Small intestine (tissue), 7 donors: ENCODE measurements at regions not wholly inside any gene's neighbourhood (a gene's known extent, or its start where the extent isn't known, plus 50 kb on each side); places are given as distances from the start of the nearest gene placed in this dataset.

Experiments used
- DNase-seq, 2 donors: peaks; one replicate each; pipeline versions ENCODE4 v3.0.0 to v3.0.0-alpha.2; 2013
- FAIRE-seq: peaks from 2 replicates; lab custom pipeline; 2012; peaks lifted over from hg19 to GRCh38; lab: Jason Lieb, UNC
- H3K27ac ChIP-seq, 3 donors: one replicate each; pipeline ENCODE4 v1.5.1; 2013; ENCODE audit warnings: low read length in 2 of 3, mild to moderate bottlenecking in 2 of 3, control low read depth in 1 of 3, inconsistent platforms in 1 of 3, low read depth in 1 of 3, moderate library complexity in 1 of 3
- H3K27me3 ChIP-seq, 3 donors: one replicate each; pipeline ENCODE4 v1.6.1; 2013; ENCODE audit warnings: low read length in 3 of 3, inconsistent platforms in 1 of 3; ENCODE audit not compliant: control insufficient read depth in 3 of 3, insufficient read depth in 3 of 3
- H3K36me3 ChIP-seq, 3 donors: one replicate each; pipeline ENCODE4 v1.6.1; 2013; ENCODE audit warnings: low read length in 3 of 3, inconsistent platforms in 1 of 3, low read depth in 1 of 3, mild to moderate bottlenecking in 1 of 3, moderate library complexity in 1 of 3; ENCODE audit not compliant: control insufficient read depth in 3 of 3, insufficient read depth in 2 of 3
- H3K4me1 ChIP-seq, 3 donors: one replicate each; pipeline ENCODE4 v1.6.1; 2013; ENCODE audit warnings: low read length in 2 of 3, inconsistent platforms in 1 of 3, low read depth in 1 of 3, mild to moderate bottlenecking in 1 of 3, moderate library complexity in 1 of 3; ENCODE audit not compliant: control insufficient read depth in 3 of 3, insufficient read depth in 2 of 3
- H3K4me3 ChIP-seq, 3 donors: one replicate each; pipeline ENCODE4 v1.5.1; 2013; ENCODE audit warnings: low read length in 3 of 3, control low read depth in 1 of 3, inconsistent platforms in 1 of 3, low read depth in 1 of 3, mild to moderate bottlenecking in 1 of 3, moderate library complexity in 1 of 3
- H3K9me3 ChIP-seq, 2 donors: one replicate each; pipeline ENCODE4 v1.6.1; 2013; ENCODE audit warnings: low read depth in 1 of 2, low read length in 1 of 2; ENCODE audit not compliant: control insufficient read depth in 2 of 2, insufficient read depth in 1 of 2
- WGBS, 3 donors: extraction: QIAGEN DNeasy Blood & Tissue Kit; methylation state at CpG; one replicate each; pipeline ENCODE4 v1.1.7; 2013; 5-methylcytosine and 5-hydroxymethylcytosine counted together
- donor health status: healthy with polysubstance abuse.
- donor health status: control.
- donor health status: control.
- donor health status: Bipolar disorder and iron deficiency.
- donor health status: healthy.

GRCh38 chr11:106425819-106426218 is 348.4 kb downstream of the AASDHPPT start:
- Histone ChIP-seq H3K27me3 (no peaks in the 10 kb centered on the region), H3K27ac (no peak overlapping the region), H3K4me1 (no peaks in the 10 kb centered on the region), H3K4me3 (no peak overlapping the region), H3K9me3 (no peaks in the 10 kb centered on the region), H3K36me3 (no peaks in the 10 kb centered on the region)
- DNase-seq (no peak), FAIRE-seq (no peak)
- WGBS, 3 donors = 78 to 89% (median 78%) methylated on average over 2 of the region's 2 CpGs

GRCh38 chr11:106426696-106427095 is 349.2 kb downstream of the AASDHPPT start:
- no peak for DNase-seq
- no peaks in the 10 kb centered on the region for H3K36me3 ChIP-seq
- no peak overlapping the region for H3K4me3 ChIP-seq
- no peaks in the 10 kb centered on the region for H3K9me3 ChIP-seq
- no peak for FAIRE-seq
- no peaks in the 10 kb centered on the region for H3K27me3 ChIP-seq
- no peaks in the 10 kb centered on the region for H3K4me1 ChIP-seq
- no peak overlapping the region for H3K27ac ChIP-seq

- no peak overlapping the region for H3K27ac ChIP-seq
- no peak for DNase-seq
- H3K4me3 ChIP-seq = no peak overlapping the region
- no peaks in the 10 kb centered on the region for H3K9me3 ChIP-seq
- no peaks in the 10 kb centered on the region for H3K27me3 ChIP-seq
- FAIRE-seq = no peak
- no peaks in the 10 kb centered on the region for H3K36me3 ChIP-seq
- no peaks in the 10 kb centered on the region for H3K4me1 ChIP-seq
- 69 to 73% (median 72%) methylated on average over 2 of the region's 2 CpGs for WGBS, 3 donors
Observed at GRCh38 chr11:106427736-106428135, 350.3 kb downstream of the AASDHPPT start.

GRCh38 chr11:106442032-106442431 is 364.6 kb downstream of the AASDHPPT start:
- H3K27ac ChIP-seq = no peak overlapping the region
- H3K4me1 ChIP-seq = no peaks in the 10 kb centered on the region
- no peaks in the 10 kb centered on the region for H3K9me3 ChIP-seq
- no peaks in the 10 kb centered on the region for H3K36me3 ChIP-seq
- 74 to 81% (median 76%) methylated on average over 1 of the region's 1 CpG for WGBS, 3 donors
- no peak overlapping the region for H3K4me3 ChIP-seq
- H3K27me3 ChIP-seq = no peaks in the 10 kb centered on the region
- no peak for FAIRE-seq
- DNase-seq = no peak

- H3K27ac ChIP-seq = no peak overlapping the region
- no peaks in the 10 kb centered on the region for H3K4me1 ChIP-seq
- no peak for DNase-seq
- no peak overlapping the region for H3K4me3 ChIP-seq
- H3K27me3 ChIP-seq = no peaks in the 10 kb centered on the region
- no peaks in the 10 kb centered on the region for H3K9me3 ChIP-seq
- H3K36me3 ChIP-seq = no peaks in the 10 kb centered on the region
- 70 to 96% (median 92%) methylated on average over 1 of the region's 1 CpG for WGBS, 3 donors
- no peak for FAIRE-seq
Observed at GRCh38 chr11:106446302-106446701, 368.8 kb downstream of the AASDHPPT start.

GRCh38 chr11:106446955-106447354 is 369.5 kb downstream of the AASDHPPT start:
- no peaks in the 10 kb centered on the region for H3K4me1 ChIP-seq
- FAIRE-seq (no peak), DNase-seq (no peak)
- H3K27ac ChIP-seq = no peak overlapping the region
- no peak overlapping the region for H3K4me3 ChIP-seq
- WGBS, 3 donors = 58 to 78% (median 66%) methylated on average over 4 of the region's 4 CpGs
- H3K27me3 ChIP-seq = no peaks in the 10 kb centered on the region
- H3K36me3 ChIP-seq = no peaks in the 10 kb centered on the region
- no peaks in the 10 kb centered on the region for H3K9me3 ChIP-seq

GRCh38 chr11:106447631-106448191 is 370.2 kb downstream of the AASDHPPT start:
- FAIRE-seq (no peak), DNase-seq (no peak)
- Histone ChIP-seq H3K9me3 (peaks cover 0 to 2% of the 10 kb centered on the region in 2 donors), H3K27me3 (no peaks in the 10 kb centered on the region), H3K4me3 (no peak overlapping the region), H3K27ac (no peak overlapping the region), H3K36me3 (no peaks in the 10 kb centered on the region), H3K4me1 (no peaks in the 10 kb centered on the region)
- WGBS, 3 donors = 69 to 71% (median 70%) methylated on average over 5 of the region's 5 CpGs

- DNase-seq (no peak), FAIRE-seq (no peak)
- 81 to 82% (median 81%) methylated on average over 3 of the region's 3 CpGs for WGBS, 3 donors
- H3K9me3 ChIP-seq = peaks cover 0 to 5% of the 10 kb centered on the region in 2 donors
- no peaks in the 10 kb centered on the region for H3K36me3 ChIP-seq
- H3K4me3 ChIP-seq = no peak overlapping the region
- no peaks in the 10 kb centered on the region for H3K4me1 ChIP-seq
- no peaks in the 10 kb centered on the region for H3K27me3 ChIP-seq
- no peak overlapping the region for H3K27ac ChIP-seq
Observed at GRCh38 chr11:106449763-106450162, 372.3 kb downstream of the AASDHPPT start.
